ENCODE measurements at regions not wholly inside any gene's neighbourhood (a gene's known extent, or its start where the extent isn't known, plus 50 kb on each side); places are given as distances from the start of the nearest gene placed in this dataset.

GRCh38 chr6:112464901-112465665, 118.0 kb downstream of the RFPL4B start:
- no peak for DNase-seq
- H3K4me3 ChIP-seq (ENCODE audit: low read depth, low read length): no peak overlapping the region
- TF ChIP-seq CTCF (IDR thresholded peaks at IDR 0.05; ENCODE audit: low read depth, low read length): no peak
- no peaks in the 10 kb centered on the region for H3K36me3 ChIP-seq
- H3K27ac ChIP-seq: no peak overlapping the region
- H3K27me3 ChIP-seq (ENCODE audit: insufficient read depth, low read depth, severe bottlenecking): no peaks in the 10 kb centered on the region
- no peaks in the 10 kb centered on the region for H3K9me3 ChIP-seq (ENCODE audit: severe bottlenecking)

- Histone ChIP-seq H3K27me3 (ENCODE audit: insufficient read depth, low read depth, severe bottlenecking) (no peaks in the 10 kb centered on the region), H3K4me3 (ENCODE audit: low read depth, low read length) (no peak overlapping the region), H3K9me3 (ENCODE audit: severe bottlenecking) (no peaks in the 10 kb centered on the region), H3K27ac (no peak overlapping the region), H3K36me3 (no peaks in the 10 kb centered on the region)
- DNase-seq: no peak
- no peak for TF ChIP-seq CTCF (IDR thresholded peaks at IDR 0.05; ENCODE audit: low read depth, low read length)
These were observed 119.4 kb downstream of the RFPL4B start for GRCh38 chr6:112466373-112467151.

- DNase-seq: no peak
- H3K36me3 ChIP-seq: no peaks in the 10 kb centered on the region
- H3K27ac ChIP-seq: no peak overlapping the region
- no peaks in the 10 kb centered on the region for H3K27me3 ChIP-seq (ENCODE audit: insufficient read depth, low read depth, severe bottlenecking)
- H3K4me3 ChIP-seq (ENCODE audit: low read depth, low read length): no peak overlapping the region
- no peaks in the 10 kb centered on the region for H3K9me3 ChIP-seq (ENCODE audit: severe bottlenecking)
- TF ChIP-seq CTCF (IDR thresholded peaks at IDR 0.05; ENCODE audit: low read depth, low read length): no peak
These were observed 121.2 kb downstream of the RFPL4B start for GRCh38 chr6:112468359-112468758.

GRCh38 chr6:112469306-112469705, 122.2 kb downstream of the RFPL4B start:
- TF ChIP-seq CTCF (IDR thresholded peaks at IDR 0.05; ENCODE audit: low read depth, low read length): no peak
- H3K27me3 ChIP-seq (ENCODE audit: insufficient read depth, low read depth, severe bottlenecking): no peaks in the 10 kb centered on the region
- no peak for DNase-seq
- no peaks in the 10 kb centered on the region for H3K36me3 ChIP-seq
- no peaks in the 10 kb centered on the region for H3K9me3 ChIP-seq (ENCODE audit: severe bottlenecking)
- H3K27ac ChIP-seq: no peak overlapping the region
- no peak overlapping the region for H3K4me3 ChIP-seq (ENCODE audit: low read depth, low read length)

- TF ChIP-seq CTCF (IDR thresholded peaks at IDR 0.05; ENCODE audit: low read depth, low read length): no peak
- H3K36me3 ChIP-seq: no peaks in the 10 kb centered on the region
- no peaks in the 10 kb centered on the region for H3K9me3 ChIP-seq (ENCODE audit: severe bottlenecking)
- no peak overlapping the region for H3K4me3 ChIP-seq (ENCODE audit: low read depth, low read length)
- DNase-seq: no peak
- no peak overlapping the region for H3K27ac ChIP-seq
- no peaks in the 10 kb centered on the region for H3K27me3 ChIP-seq (ENCODE audit: insufficient read depth, low read depth, severe bottlenecking)
These were observed 123.2 kb downstream of the RFPL4B start for GRCh38 chr6:112470376-112470775.

All from WERI-Rb-1 (cell line).